ENCODE measurements at regions not wholly inside any gene's neighbourhood (a gene's known extent, or its start where the extent isn't known, plus 50 kb on each side); places are given as distances from the start of the nearest gene placed in this dataset.

- DNase-seq, result no peak
These were observed 60.7 kb downstream of the RRM2 start for GRCh38 chr2:10183146-10183675.

GRCh38 chr2:10184421-10184820, 61.9 kb downstream of the RRM2 start:
- DNase-seq, result no peak

GRCh38 chr2:10185046-10185445, 62.5 kb downstream of the RRM2 start:
- DNase-seq, result no peak

GRCh38 chr2:10185755-10186154, 63.2 kb downstream of the RRM2 start:
- DNase-seq, result no peak

- DNase-seq, result no peak
These were observed 64.5 kb downstream of the RRM2 start for GRCh38 chr2:10186868-10187535.

GRCh38 chr2:10187661-10188060, 65.1 kb downstream of the RRM2 start:
- no peak for DNase-seq

GRCh38 chr2:10188211-10188610, 65.7 kb downstream of the RRM2 start:
- no peak for DNase-seq

- DNase-seq, result no peak
These were observed 66.3 kb downstream of the RRM2 start for GRCh38 chr2:10188729-10189305.

GRCh38 chr2:10190255-10190654, 67.7 kb downstream of the RRM2 start:
- no peak for DNase-seq

GRCh38 chr2:10190737-10191532, 68.4 kb downstream of the RRM2 start:
- DNase-seq, result no peak

GRCh38 chr2:10191554-10191953, 69.0 kb downstream of the RRM2 start:
- DNase-seq, result no peak

GRCh38 chr2:10192392-10193015, 70.0 kb downstream of the RRM2 start:
- no peak for DNase-seq

- DNase-seq, result no peak
These were observed 70.8 kb downstream of the RRM2 start for GRCh38 chr2:10193276-10193795.

GRCh38 chr2:10193851-10194820, 71.6 kb downstream of the RRM2 start:
- DNase-seq, result no peak

GRCh38 chr2:10195278-10196109, 73.0 kb downstream of the RRM2 start:
- DNase-seq, result no peak

GRCh38 chr2:10196110-10196892, 73.8 kb downstream of the RRM2 start:
- no peak for DNase-seq

- no peak for DNase-seq
These were observed 74.6 kb downstream of the RRM2 start for GRCh38 chr2:10196948-10197696.

- DNase-seq, result no peak
These were observed 75.1 kb downstream of the RRM2 start for GRCh38 chr2:10197697-10198076.

All from renal pelvis (tissue), 1 donor.